ENCODE measurements at regions not wholly inside any gene's neighbourhood (a gene's known extent, or its start where the extent isn't known, plus 50 kb on each side); places are given as distances from the start of the nearest gene placed in this dataset.

DNA sequence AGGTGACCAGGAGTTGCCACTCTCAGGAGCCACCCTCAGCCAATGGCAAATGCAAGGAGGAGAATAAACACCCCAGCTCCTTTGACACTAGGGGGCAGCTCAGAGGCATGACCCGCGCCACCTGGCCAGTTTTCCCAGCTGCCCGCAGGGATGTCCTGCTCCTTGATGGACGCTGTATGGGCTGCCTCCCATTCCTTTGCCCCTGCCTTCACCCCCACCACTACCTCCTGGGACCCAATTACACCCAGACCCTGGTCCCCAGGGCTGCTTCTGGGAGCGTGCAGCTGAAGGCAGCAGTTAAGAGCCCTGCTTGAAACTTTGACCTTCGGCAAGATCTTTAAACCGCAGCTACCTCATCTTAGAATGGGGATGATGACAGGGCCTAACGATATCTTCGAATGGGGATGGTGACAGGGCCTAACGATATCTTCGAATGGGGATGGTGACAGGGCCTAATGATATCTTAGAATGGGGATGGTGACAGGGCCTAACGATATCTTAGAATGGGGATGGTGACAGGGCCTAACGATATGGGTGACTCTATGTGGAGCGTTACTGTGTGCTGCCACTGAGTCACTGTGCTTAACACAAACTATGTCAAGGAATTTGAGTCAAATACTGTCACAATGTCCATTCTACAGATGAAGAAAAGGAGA lies 163.0 kb upstream of the KAZN start:
- TF ChIP-seq, protein P1, sequence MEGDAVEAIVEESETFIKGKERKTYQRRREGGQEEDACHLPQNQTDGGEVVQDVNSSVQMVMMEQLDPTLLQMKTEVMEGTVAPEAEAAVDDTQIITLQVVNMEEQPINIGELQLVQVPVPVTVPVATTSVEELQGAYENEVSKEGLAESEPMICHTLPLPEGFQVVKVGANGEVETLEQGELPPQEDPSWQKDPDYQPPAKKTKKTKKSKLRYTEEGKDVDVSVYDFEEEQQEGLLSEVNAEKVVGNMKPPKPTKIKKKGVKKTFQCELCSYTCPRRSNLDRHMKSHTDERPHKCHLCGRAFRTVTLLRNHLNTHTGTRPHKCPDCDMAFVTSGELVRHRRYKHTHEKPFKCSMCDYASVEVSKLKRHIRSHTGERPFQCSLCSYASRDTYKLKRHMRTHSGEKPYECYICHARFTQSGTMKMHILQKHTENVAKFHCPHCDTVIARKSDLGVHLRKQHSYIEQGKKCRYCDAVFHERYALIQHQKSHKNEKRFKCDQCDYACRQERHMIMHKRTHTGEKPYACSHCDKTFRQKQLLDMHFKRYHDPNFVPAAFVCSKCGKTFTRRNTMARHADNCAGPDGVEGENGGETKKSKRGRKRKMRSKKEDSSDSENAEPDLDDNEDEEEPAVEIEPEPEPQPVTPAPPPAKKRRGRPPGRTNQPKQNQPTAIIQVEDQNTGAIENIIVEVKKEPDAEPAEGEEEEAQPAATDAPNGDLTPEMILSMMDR (IDR thresholded peaks at IDR 0.05) = no peak
- no peak for TF ChIP-seq POLR2A (IDR thresholded peaks at IDR 0.05)

Measured in lower leg skin (tissue), 3 donors.